Ishikawa (cell line): ENCODE measurements at regions not wholly inside any gene's neighbourhood (a gene's known extent, or its start where the extent isn't known, plus 50 kb on each side); places are given as distances from the start of the nearest gene placed in this dataset.

Experiments
- EGR1 ChIP-seq: IDR thresholded peaks from 2 replicates; pipeline ENCODE4 v1.6.1; 2012
- FOXM1 ChIP-seq: IDR thresholded peaks from 2 replicates; pipeline ENCODE4 v1.6.1; 2012; ENCODE audit warnings: low read depth, borderline replicate concordance
- MAX ChIP-seq: IDR thresholded peaks from 2 replicates; pipeline ENCODE4 v1.6.1; 2012
- RAD21 ChIP-seq: IDR thresholded peaks from 2 replicates; pipeline ENCODE4 v1.6.1; 2012; ENCODE audit warnings: low read depth
- REST ChIP-seq: IDR thresholded peaks from 2 replicates; pipeline ENCODE4 v1.6.1; 2012; ENCODE audit warnings: low read depth, mild to moderate bottlenecking
- YY1 ChIP-seq: IDR thresholded peaks from 2 replicates; pipeline ENCODE4 v1.6.1; 2012; ENCODE audit warnings: low read depth

- TF ChIP-seq EGR1 (no peak), REST (no peak), FOXM1 (no peak), RAD21 (no peak), MAX (no peak), YY1 (no peak)
Observed at GRCh38 chr5:144812763-144813162, 642.1 kb downstream of the KCTD16 start.
